Body of pancreas (tissue), 4 donors: ENCODE measurements at regions not wholly inside any gene's neighbourhood (a gene's known extent, or its start where the extent isn't known, plus 50 kb on each side); places are given as distances from the start of the nearest gene placed in this dataset.

Experiments used
- ATAC-seq: fragments of 150-250 bp; one replicate; pipeline ENCODE4 v1.9.1; 2016
- DNase-seq, 4 donors: peaks; one replicate each; pipeline ENCODE4 v3.0.0-alpha.2; 2019
- H3K27ac ChIP-seq, 4 donors: fragments of 200-600 bp; sonication (generic); 1 replicate in 3 of 4; 2 replicates in 1 of 4; pipeline versions ENCODE4 v1.5.1 to v1.6.1; 2016 to 2019; ENCODE audit warnings: mild to moderate bottlenecking in 1 of 4, mixed read lengths in 1 of 4, moderate library complexity in 1 of 4
- H3K27me3 ChIP-seq, 2 donors: fragments of 200-600 bp; sonication (generic); one replicate each; pipeline ENCODE4 v1.6.0; 2016; ENCODE audit warnings: mild to moderate bottlenecking in 1 of 2
- H3K36me3 ChIP-seq, 2 donors: fragments of 200-600 bp; sonication (generic); replicated peaks in 1 of 2; 2 replicates each; pipeline ENCODE4 v1.5.1; 2016; ENCODE audit warnings: low read depth in 2 of 2; ENCODE audit not compliant: insufficient read depth in 1 of 2
- H3K4me1 ChIP-seq: fragments of 200-600 bp; sonication (generic); one replicate; pipeline ENCODE4 v1.6.0; 2016
- H3K4me3 ChIP-seq, 2 donors: fragments of 200-600 bp; sonication (generic); 1 replicate in 1 of 2; 2 replicates in 1 of 2; pipeline ENCODE4 v1.5.1; 2016 to 2019
- H3K9me3 ChIP-seq, 3 donors: fragments of 200-600 bp; sonication (generic); 1 replicate in 2 of 3; 2 replicates in 1 of 3; pipeline ENCODE4 v1.5.1; 2016
- POLR2A ChIP-seq, 3 donors: fragments of 450-650 bp; IDR thresholded peaks; one replicate each; pipeline ENCODE4 v1.6.1; 2016; ENCODE audit warnings: antibody characterized with exemption in 3 of 3, mild to moderate bottlenecking in 2 of 3
- WGBS, 2 donors: methylation state at CpG; one replicate each; pipeline ENCODE4 v1.1.5; 2017; 5-methylcytosine and 5-hydroxymethylcytosine counted together
- intact Hi-C: fragments of 100-400 bp; cut with DNase I; formaldehyde crosslinking; loops from one replicate; pipeline ENCODE4 v1.15.1; 2023
- TF ChIP-seq, protein P1 (sequence below), 7 experiments: fragments of 450-650 bp in 4 of 7; fragments of 200-600 bp in 3 of 7; sonication (generic) in 3 of 7; IDR thresholded peaks; one replicate each; pipeline ENCODE4 v1.5.1; 2016 to 2019; ENCODE audit warnings: antibody characterized with exemption in 7 of 7

GRCh38 chr15:35630985-35631384 lies 85.0 kb upstream of the DPH6 start:
- Histone ChIP-seq H3K27me3 (no peaks in the 10 kb centered on the region), H3K4me3 (no peak overlapping the region), H3K36me3 (no peaks in the 10 kb centered on the region), H3K4me1 (no peaks in the 10 kb centered on the region), H3K9me3 (no peaks in the 10 kb centered on the region), H3K27ac (peak overlapping the region in 2 of 4 donors; percentile 14 to 34)
- DNase-seq, result no peak
- no peak for TF ChIP-seq POLR2A (IDR thresholded peaks at IDR 0.05)
- TF ChIP-seq, protein P1, sequence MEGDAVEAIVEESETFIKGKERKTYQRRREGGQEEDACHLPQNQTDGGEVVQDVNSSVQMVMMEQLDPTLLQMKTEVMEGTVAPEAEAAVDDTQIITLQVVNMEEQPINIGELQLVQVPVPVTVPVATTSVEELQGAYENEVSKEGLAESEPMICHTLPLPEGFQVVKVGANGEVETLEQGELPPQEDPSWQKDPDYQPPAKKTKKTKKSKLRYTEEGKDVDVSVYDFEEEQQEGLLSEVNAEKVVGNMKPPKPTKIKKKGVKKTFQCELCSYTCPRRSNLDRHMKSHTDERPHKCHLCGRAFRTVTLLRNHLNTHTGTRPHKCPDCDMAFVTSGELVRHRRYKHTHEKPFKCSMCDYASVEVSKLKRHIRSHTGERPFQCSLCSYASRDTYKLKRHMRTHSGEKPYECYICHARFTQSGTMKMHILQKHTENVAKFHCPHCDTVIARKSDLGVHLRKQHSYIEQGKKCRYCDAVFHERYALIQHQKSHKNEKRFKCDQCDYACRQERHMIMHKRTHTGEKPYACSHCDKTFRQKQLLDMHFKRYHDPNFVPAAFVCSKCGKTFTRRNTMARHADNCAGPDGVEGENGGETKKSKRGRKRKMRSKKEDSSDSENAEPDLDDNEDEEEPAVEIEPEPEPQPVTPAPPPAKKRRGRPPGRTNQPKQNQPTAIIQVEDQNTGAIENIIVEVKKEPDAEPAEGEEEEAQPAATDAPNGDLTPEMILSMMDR (IDR thresholded peaks at IDR 0.05), result no peak
- intact Hi-C loops, result loop anchor here (10.0 kb wide), 1 partner anchor 56 kb away; no protein-coding TSS in a partner anchor
- 36 to 42% methylated on average over 3 of the region's 3 CpGs for WGBS, 2 donors
- ATAC-seq, result no peak

DNA sequence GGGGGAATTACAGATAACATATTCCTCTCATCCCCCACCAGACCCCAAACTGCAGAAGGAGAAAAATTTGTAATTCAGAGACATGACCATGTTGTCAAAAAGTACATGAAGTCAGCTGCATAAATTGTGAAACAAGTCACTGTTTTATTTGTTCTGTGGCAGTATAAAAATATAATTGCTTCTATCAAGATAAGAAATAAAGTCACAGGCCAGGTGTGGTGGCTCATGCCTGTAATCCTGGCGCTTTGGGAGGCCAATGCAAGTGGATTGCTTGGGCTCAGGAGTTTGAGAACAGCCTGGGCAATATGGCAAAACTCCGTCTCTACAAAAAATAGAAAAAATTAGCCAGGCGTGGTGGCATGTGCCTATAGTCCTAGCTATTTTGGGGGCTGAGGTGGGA lies 87.7 kb upstream of the DPH6 start:
- 93 to 97% methylated on average over 3 of the region's 3 CpGs for WGBS, 2 donors
- no peak for DNase-seq

GRCh38 chr15:35646790-35647189 lies 100.8 kb upstream of the DPH6 start:
- intact Hi-C loops, result no loop called here
- peaks cover 10% of the 10 kb centered on the region for H3K4me1 ChIP-seq
- H3K27ac ChIP-seq, result no peak overlapping the region
- TF ChIP-seq, protein P1 (IDR thresholded peaks at IDR 0.05), result no peak
- TF ChIP-seq POLR2A (IDR thresholded peaks at IDR 0.05), result no peak
- ATAC-seq, result no peak
- H3K36me3 ChIP-seq, result no peaks in the 10 kb centered on the region
- H3K27me3 ChIP-seq, result no peaks in the 10 kb centered on the region
- H3K9me3 ChIP-seq, result no peaks in the 10 kb centered on the region
- H3K4me3 ChIP-seq, result no peak overlapping the region
- no peak for DNase-seq
- WGBS, 2 donors, result 27 to 39% methylated on average over 1 of the region's 1 CpG

More for the DNA sequence above, 87.7 kb upstream of the DPH6 start:
- H3K4me1 ChIP-seq, result no peaks in the 10 kb centered on the region
- no peak overlapping the region for H3K27ac ChIP-seq
- TF ChIP-seq, protein P1 (IDR thresholded peaks at IDR 0.05), result no peak
- no peak for TF ChIP-seq POLR2A (IDR thresholded peaks at IDR 0.05)
- no peak for ATAC-seq
- H3K27me3 ChIP-seq, result no peaks in the 10 kb centered on the region
- no peaks in the 10 kb centered on the region for H3K9me3 ChIP-seq
- intact Hi-C loops, result loop anchor here (10.0 kb wide), 1 partner anchor 59 kb away; no protein-coding TSS in a partner anchor
- H3K36me3 ChIP-seq, result no peaks in the 10 kb centered on the region
- H3K4me3 ChIP-seq, result no peak overlapping the region

GRCh38 chr15:35647303-35647702 lies 101.3 kb upstream of the DPH6 start:
- no peak for TF ChIP-seq POLR2A (IDR thresholded peaks at IDR 0.05)
- TF ChIP-seq, protein P1 (IDR thresholded peaks at IDR 0.05), result no peak

GRCh38 chr15:35648941-35649340 lies 103.0 kb upstream of the DPH6 start:
- 77 to 81% methylated on average over 5 of the region's 5 CpGs for WGBS, 2 donors

More at GRCh38 chr15:35647303-35647702, 101.3 kb upstream of the DPH6 start:
- intact Hi-C loops, result no loop called here
- peaks cover 10% of the 10 kb centered on the region for H3K4me1 ChIP-seq
- H3K9me3 ChIP-seq, result no peaks in the 10 kb centered on the region
- H3K4me3 ChIP-seq, result no peak overlapping the region
- DNase-seq, result no peak
- H3K36me3 ChIP-seq, result no peaks in the 10 kb centered on the region
- H3K27me3 ChIP-seq, result no peaks in the 10 kb centered on the region
- H3K27ac ChIP-seq, result no peak overlapping the region
- no peak for ATAC-seq

More at GRCh38 chr15:35648941-35649340, 103.0 kb upstream of the DPH6 start:
- no peak for TF ChIP-seq POLR2A (IDR thresholded peaks at IDR 0.05)
- intact Hi-C loops, result no loop called here
- H3K4me3 ChIP-seq, result no peak overlapping the region
- no peaks in the 10 kb centered on the region for H3K36me3 ChIP-seq
- DNase-seq (peak in 1 of 4 donors; percentile 5), ATAC-seq (no peak)
- no peaks in the 10 kb centered on the region for H3K9me3 ChIP-seq
- H3K4me1 ChIP-seq, result peaks cover 10% of the 10 kb centered on the region
- H3K27me3 ChIP-seq, result no peaks in the 10 kb centered on the region
- no peak overlapping the region for H3K27ac ChIP-seq
